ENCODE measurements at regions not wholly inside any gene's neighbourhood (a gene's known extent, or its start where the extent isn't known, plus 50 kb on each side); places are given as distances from the start of the nearest gene placed in this dataset.

DNA sequence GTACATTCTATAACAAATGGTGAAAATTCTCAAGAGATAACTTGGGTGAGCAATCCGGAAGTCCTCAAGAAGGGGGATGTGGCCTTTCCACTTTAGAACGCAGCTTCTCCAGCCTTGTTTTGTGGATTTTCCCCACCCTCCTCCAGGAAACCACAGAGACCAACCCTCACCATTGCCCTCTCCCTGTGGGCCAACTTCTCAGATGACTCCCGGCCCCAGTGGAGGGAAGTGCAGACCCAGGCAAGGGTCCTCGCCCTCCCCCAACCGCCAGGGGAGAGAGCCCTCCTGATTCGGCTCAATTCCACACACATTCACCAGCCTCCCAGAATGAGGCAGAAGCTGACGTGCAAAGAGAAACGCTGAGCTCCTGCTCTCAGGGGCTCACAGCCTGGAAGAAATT lies 277.2 kb downstream of the EIPR1 start:
- no peak for DNase-seq

DNA sequence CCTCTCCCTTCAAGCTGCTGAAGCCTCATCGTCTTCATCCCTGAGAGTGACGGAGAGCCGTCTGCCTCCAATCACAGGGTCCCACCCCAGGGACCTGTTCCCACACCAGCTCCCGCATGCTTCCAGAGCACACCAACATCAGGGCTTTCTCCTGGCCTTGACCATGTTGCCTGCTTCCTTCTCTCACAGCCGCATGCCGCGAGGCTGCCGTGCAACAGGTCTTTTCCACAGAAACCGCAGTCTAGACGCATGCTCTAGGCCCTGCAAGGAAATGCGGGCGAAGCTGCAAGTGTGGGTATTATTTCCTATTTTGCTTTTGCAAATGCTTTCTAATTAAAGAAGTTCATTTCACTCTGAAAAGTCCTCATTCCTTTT lies 277.8 kb downstream of the EIPR1 start:
- DNase-seq: no peak

DNA sequence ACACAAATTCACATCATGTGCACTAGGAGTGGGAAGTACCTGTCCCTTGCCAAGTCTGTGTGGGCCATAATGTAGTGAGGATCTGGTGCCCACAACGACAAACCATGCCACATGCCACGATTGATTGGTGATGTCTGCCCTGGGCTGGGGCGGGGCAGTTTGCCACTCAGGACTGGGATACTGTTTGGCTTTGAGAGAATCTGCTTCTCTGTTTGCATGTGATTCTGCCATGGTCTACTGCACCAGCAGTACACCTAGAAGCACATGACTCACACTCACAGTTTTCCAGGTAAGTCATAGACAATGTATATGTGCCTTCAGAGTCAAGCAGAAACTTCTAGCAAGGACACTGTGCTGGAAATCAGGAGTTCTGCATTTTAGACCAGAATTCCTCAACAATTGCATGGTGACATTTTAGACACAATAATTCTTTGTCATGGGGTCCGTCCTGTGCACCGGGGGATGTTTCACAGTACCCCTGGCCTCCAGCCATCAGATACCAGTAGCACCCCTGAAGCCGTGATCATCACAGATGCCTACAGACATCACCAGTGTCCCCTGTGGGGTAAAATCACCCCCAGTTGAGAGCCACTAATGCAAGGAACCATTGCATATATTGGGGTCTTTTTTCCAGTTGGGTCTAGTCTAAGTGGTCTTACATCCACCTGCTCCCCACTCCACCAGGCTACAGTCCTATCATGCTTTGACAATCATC lies 278.3 kb downstream of the EIPR1 start:
- DNase-seq: no peak

DNA sequence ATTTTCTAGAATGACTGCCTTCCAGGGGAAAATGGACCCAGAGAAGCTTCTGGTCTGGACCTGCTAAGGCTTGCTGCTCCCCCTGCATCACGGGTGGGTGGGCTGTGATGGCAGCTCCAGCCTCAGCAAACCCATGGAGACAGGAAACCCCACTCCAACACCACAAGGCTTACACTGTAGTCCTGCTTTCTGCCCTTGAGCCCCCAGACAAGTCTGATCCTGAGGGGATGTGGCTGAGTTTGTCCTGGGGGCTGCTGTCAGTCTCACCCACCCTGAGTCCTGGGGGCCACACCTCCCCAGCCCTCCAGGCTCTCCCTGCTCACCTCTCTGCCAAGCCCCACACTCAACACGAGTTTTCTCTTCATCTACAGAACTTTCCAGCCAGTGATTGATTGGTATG lies 279.4 kb downstream of the EIPR1 start:
- no peak for DNase-seq

DNA sequence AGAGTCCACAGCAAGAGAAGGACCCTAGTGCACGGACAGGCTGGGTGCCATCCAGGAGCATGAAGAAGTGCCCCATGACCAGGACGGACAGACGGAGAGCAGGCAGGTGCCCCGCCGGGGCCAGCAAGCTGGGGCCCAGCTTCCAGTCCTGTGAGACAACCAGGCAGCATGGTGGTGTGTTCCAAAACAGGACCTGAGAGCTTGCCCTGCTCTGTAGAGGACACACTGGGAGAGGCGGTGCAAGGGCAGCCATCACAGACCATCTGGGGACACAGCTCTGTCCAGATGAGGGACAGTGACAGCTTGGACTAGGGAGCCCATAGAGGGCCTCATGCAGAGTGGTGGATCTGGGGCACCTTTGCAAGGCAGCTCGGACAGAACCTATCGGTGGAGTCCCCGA lies 279.8 kb downstream of the EIPR1 start:
- DNase-seq: no peak

DNA sequence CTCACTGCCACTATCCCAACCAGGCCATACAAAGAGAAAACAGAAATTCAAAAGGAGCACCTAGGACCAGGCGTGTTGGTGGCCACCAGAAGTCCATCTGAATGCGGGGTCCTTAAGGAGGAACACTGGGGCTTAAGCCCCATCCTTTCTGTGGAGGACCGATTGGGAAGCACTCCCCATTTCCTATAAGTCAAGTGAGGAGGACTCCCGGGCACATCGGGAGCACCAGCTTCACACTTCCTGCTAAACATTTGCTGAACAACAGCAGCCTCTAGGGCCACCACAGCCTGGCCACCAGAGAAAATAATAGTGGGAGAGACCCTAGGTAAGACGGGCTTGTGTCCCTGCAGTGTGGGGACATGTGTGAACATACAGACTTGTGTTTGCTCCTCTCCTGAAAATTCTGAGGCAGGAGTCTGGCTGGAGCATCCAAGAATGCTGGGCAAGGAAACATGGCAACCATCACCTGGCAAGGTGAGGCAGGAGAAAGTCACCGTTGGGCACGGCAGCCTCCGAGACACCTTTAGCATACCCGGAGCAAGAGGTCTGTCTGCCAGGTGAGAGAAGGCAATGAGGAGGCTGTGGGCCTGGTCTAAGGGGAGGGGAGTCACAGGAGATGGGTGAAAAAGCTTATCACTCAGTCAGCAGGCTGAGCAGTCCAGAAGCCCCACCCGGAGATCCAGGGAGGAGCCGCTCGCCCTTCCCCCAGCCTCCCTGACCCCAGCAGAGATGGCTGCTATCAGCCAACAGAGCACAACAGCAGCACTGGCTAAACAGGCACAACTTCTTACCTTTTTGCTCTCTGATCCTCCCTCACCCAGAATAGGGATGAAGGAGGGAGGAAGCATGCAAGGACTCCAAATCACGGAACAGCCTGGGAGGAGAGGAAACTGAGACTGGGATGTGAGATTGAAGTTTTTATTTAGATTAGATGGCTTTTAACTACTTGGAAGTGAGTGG lies 282.3 kb downstream of the EIPR1 start:
- DNase-seq: no peak

DNA sequence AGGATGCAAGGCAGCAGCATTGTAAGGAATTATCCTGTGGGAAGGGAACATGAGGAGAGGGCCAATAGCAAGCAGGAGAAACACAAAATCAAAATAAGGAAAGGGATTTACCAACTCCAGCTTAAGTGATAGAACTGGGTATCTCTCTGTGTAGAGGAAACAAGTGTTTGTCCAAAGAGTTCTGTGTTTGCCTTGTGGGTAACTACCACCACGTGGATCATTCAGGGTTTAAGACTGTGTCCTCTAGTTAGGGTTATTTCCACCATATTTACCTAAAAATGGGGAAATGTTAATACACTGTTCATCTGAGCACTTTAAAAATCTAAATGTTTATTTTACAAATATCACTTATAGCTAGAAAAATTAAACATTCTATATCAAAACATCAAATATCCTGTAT lies 283.3 kb downstream of the EIPR1 start:
- DNase-seq: no peak

DNA sequence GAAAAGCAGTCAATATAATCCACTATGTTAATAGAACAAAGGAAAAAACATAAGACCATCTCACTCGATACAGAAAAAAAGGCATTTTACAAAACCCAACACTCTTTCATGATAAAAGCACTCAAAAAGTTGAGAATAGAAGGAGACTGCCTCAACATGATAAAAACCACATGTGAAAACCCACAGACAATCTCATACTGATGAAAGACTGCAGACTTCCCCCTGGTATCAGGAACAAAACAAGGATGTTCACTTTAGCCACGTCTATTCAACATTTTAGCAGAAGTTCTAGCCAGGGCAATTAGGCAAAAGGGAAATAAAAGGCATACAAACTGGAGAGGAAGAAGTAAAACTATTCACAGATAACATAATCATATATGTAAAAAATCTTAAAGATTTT lies 285.9 kb downstream of the EIPR1 start:
- no peak for DNase-seq

DNA sequence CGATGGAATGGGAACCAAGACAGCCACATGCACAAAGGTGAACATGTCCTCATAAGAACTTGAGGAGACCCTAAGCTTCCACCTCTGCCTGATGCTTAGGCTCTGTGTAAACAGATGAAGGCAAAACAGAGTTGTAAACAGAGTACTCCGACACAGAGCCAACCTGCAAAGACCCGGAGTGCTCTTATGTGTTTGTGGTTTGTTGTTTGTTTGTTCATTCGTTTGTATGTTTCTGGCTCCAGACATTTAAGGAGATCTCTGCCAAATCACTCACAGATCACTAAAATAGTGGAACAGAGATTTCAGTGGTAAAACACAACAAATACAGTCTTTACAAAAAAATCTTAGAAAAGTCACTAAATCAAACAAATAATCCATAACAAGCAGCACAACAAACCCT lies 294.9 kb downstream of the EIPR1 start:
- DNase-seq: no peak

DNA sequence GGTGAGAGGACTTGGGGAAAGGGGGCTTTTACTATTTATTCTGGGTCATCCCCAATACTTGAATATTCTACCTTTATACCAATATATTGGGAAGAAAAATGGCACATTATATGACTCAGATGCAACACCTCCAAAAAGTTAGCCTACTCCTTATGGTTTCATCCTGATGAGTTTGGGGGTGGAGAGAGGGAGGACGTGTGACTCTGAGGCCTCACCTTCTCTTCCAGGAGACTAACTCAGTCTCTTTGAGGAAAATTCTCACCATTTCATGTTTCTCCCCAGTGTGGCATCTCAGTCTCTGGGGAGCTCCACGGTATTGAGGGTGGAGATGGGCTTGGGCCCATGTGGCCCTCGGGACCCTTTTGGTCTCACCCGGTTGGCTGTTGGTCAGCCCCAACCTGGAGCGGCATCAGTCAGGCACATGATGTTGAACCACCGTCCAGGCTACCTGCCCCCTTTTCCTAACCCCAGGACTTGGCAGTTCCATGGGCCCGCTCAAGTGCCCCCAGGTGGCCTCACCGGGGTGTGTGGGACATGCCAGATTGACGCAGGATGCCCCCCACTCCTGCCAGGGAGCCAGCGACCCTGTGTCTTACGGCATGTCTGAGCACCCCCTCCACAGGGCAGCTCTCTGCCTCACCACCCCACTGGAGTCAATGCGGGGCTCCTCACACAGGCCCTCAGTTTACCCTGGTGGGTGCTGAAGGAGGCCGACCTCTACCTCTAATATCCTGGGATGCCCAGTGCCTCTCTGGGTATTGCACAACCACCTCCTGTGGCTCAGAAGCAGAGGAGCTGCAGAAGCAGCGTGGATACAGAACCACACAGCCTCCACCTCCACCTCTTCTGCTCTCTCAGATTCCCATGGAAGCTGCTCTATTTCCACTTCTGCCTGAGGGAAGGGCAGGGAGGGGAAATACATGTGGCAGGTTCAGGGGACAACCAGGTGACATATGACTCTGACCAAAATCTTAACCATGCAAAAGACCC lies 297.4 kb downstream of the EIPR1 start:
- DNase-seq: no peak

DNA sequence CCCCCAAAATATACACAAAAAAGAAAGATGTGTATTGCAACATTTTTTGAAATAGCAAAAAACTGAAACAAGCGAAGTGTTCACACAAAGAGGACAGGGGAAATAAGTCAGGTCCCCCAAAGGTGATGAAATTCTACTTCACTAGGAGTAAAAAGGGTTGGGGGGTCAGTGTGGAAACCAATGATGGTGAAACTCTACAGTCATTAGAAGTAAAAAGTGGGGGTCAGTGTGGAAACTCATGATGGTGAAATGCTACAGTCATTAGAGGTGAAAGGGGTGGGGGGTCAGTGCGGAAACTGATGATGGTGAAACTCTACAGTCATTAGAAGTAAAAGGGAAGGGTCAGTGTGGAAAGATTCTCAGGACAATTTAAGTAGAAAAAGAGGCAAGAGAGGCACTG lies 298.2 kb downstream of the EIPR1 start:
- no peak for DNase-seq

DNA sequence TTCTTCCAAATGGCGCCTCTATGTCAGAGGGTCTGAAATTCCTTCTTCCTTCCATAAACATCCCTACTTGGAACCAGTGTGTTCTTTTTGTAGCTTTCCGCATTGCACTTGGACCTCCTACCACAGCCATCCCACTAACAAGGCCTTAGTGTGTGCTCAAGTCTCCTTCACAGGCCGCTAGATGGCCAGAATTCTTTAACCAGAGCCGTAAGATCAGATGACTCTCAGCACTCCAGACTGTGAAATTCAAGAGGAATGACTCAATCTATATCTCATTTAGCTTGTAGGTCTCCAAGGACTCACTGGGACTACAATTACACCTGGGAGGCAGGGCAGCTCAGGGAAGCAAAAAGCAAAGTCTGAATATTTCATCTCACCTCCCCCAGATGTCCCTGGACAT lies 298.9 kb downstream of the EIPR1 start:
- no peak for DNase-seq

DNA sequence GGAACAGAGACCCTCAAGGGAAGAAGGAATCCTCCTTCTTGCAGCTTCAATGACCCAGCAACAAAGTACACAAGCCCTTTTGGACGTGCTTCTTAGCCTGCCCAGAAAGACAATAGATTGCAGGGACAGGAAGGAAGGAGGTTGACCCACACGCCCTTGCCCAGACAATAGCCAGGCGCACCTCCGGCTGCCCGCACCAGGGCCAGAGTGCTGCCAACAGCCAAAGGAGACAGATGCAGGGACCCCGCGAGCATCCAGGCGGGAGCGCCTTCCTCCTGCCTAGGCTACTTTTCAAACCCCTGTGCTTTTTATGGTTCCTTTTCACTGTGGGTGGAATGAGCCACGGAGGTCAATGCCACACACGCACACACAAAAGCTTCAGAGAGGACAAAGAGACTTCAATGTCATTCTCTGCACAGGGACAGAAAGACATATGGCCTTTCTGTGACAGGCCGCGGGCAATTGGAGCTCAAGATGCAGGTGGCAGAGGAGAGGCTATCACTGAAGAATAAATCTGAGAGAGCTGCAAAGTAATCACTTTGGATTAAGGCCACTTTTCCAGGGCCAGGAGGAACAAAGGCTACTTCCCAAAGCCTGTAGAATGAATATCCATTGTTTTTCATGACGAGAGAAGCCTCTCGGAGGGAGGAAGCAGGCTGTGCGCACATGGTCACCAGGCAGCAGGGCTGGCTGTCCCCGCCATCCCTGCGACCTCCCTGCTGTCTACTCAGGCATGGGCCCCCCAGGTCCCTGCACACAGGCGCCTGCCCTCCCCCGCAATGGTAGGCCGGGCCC lies 300.6 kb downstream of the EIPR1 start:
- DNase-seq: no peak

DNA sequence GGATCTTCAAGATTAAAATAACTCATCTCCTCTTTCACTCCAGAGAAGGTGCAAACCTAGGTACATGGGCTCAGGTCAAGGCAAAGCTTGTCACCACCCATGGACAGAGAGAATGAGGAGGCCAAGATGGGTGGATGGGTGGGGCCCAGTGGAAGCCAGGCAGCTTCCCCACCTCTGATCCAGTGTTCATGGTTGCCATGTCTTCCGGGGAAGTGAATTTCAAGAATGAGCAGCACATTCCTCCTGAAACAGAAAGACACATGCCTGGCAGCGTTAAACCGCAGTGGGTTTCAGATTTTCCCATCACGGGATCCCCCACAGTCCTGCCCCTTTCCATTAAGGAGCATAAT lies 301.7 kb downstream of the EIPR1 start:
- no peak for DNase-seq

DNA sequence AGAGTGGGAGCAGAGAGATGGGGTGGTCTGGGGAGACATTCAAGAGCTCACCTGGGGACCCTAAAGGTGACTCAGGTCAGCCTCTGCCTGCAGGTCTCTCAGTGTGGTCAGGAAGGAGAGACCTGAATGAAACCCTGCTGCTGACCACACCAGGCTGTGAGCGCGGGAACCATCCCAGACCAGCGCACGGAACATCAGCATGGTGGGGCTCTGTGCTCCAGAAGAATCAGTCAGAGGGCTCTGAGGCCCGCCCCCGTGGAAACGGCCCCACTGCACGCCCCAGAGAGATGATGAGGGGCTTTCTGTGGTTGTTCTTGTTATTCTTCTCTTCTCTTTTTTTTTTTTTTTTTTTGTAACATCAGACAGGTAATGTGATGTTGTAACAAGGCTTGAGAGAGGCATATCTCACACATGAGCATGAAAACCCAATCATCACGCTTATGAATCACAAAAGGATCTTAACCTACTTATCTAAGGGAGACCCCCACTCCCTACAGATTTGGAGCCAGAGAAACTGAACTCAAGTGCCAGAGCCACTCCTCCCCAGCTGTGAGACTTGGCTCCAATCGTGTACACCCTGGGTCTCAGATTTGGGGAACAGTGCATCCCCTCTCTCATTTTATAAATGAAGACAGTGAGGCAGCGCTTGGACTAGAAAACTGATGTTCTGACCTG lies 302.2 kb downstream of the EIPR1 start:
- no peak for DNase-seq

DNA sequence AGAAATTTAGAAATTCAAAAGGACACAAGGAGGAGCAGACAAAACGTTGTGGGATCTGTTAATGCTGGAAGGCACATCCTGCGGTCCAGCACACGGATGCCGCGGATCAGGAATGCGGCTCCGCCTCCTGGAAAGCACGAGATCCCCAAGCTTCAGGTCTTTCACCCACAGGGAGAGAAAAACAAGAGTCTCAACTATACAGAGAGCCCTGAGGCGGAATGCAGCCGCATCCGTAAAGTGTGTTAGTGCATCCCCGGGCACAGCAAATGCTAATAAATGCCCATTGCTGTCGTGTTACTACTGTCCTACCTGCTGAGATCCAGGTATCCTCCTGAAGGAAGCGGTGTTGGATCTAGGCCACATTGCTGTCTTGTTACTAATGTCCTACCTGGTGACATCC lies 303.9 kb downstream of the EIPR1 start:
- no peak for DNase-seq

DNA sequence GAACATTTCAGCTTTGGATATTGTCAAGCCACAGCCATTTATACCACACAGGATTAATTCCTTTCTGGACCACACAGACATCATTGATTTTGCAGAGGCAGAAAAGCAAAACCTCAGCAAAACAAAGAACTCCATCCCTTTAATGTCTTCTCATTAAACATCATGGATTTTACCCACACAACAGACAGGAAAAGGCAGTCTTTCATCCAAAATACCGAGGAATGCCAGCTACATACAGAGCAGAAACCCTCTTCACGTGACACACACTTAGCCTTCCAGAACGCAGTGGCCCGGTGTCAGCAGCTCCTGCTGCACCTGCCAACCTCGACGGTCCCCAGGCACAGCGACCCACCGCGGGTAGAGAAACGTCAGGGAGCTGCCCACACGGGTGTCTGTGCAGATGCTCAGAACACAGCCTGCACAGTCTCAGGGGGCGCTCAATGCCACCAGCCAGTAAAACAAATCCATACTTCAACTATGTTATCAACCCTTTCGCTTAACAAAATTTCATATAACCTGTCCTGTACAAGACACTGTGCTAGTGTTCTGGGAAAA lies 304.5 kb downstream of the EIPR1 start:
- no peak for DNase-seq

DNA sequence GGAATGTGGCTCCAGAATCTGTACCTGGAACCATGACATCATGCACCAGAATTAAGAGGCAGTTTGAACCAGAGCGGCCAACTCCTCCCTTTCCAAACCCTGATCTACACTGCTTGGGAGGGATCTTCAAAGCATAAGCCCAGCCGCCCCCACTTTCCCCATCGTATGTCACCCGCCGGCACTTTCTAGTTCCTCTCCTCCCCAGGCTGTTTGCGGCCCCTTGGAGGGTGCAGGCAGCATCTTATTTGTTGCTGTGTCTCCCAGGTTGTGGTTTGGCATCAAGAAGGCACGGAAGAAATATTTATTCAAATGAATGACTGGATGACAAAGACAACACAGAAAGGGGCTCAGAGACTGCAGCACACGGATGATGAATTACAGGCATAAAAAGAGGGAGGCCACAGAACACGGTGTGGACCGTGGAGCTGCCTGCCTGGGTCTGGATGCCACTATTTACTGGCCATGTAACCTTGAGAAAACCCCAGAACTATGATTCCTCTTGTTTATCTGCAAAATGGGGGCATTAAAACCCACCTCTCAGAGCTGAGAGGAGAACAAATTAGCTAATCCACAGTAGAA lies 305.8 kb downstream of the EIPR1 start:
- no peak for DNase-seq

DNA sequence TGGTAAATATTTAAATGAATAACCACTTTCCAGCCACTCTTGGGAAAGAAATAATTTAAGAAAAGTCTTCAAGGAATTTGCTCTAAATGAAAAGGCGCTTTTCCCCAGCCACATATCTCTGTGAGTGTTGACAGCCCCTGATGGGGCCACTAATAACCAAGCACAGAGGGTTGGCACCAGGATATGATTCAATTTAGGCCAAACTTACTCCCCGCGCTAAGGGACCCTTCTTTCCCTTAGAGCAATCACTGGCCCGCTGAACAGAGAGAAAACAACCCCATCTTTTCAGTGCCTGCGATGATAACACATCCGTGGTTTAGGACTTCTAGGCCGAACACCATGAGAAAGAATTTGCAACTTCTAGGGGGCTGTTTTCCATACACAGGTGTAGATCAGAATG lies 310.8 kb downstream of the EIPR1 start:
- DNase-seq: no peak

DNA sequence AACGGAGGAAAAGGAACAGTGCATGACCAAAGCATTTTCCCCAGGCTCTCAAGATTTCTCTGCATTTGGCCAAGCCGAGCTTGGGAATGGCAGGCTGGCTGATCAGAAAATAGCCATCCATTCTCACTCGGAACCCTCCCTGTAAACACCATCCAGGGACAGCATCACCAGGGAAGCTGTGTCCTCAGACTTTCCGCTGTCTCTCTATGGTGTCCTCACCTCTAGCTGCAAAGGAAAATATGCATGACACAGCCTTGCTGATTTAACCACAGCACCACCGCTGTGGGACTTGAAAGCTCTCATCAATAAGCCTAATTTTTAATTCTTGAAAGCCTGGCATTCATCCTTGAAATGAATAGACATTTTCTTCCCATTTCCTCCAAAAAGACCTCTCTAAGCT lies 311.7 kb downstream of the EIPR1 start:
- no peak for DNase-seq

Measured in tongue (tissue), 1 donor.